ENCODE measurements at regions not wholly inside any gene's neighbourhood (a gene's known extent, or its start where the extent isn't known, plus 50 kb on each side); places are given as distances from the start of the nearest gene placed in this dataset.

DNA sequence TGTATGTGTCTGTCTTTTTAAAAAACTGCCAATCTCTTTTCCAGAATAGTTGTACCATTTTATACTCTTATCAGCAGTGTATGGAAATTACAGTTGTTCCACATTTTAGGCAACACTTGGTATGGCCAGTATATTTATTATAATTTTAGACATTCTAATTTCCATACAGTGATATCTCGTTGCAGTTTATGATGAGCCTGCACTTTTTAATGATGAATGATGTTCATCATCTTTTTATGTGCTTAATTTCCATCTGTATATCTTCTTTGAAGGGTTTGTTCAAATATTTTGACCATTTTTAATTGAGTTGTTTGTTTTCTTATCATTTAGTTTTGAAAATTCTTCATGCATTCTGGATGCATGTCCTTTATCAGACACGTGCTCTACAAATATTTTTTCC lies 57.0 kb upstream of the UBE2E2 start:
- intact Hi-C loops (cut with DNase I), result no loop called here
- DNase-seq, result no peak
- no peak for ATAC-seq

GRCh38 chr3:23152989-23153388 lies 50.1 kb upstream of the UBE2E2 start:
- DNase-seq (no peak), ATAC-seq (no peak)
- intact Hi-C loops (cut with DNase I), result no loop called here
